SK-N-SH (cell line): ENCODE measurements at regions not wholly inside any gene's neighbourhood (a gene's known extent, or its start where the extent isn't known, plus 50 kb on each side); places are given as distances from the start of the nearest gene placed in this dataset.

Experiments used
- CTCF ChIA-PET: fragments of 300-600, 350-600 bp; formaldehyde crosslinking; extraction: SDS; loops from one replicate; lab custom pipeline; 2021; lab: Yijun Ruan, JAX
- POLR2A ChIA-PET: fragments of 350-600 bp; sonication (Branson Sonifier 250); formaldehyde crosslinking; extraction: SDS; loops from one replicate; lab custom pipeline; 2020; ENCODE audit warnings: antibody characterized with exemption, inconsistent platforms; lab: Yijun Ruan, JAX
- DNase-seq: peaks from one replicate; pipeline ENCODE4 v3.0.0; 2012
- H2AFZ ChIP-seq: fragments of 200-600 bp; sonication (generic); 2 replicates; pipeline ENCODE4 v1.8.1; 2016; ENCODE audit warnings: antibody characterized with exemption, mild to moderate bottlenecking, low read depth
- H3F3A ChIP-seq: fragments of 200-600 bp; sonication (generic); replicated peaks from 2 replicates; pipeline ENCODE3; 2016; ENCODE audit warnings: antibody characterized with exemption, mild to moderate bottlenecking; ENCODE audit not compliant: insufficient read depth
- H3K27ac ChIP-seq, 2 experiments: fragments of 200-500 bp in 1 of 2; fragments of 200-600 bp in 1 of 2; sonication (Bioruptor generic) in 1 of 2; sonication (generic), shearing (Covaris generic) in 1 of 2; 2 replicates each; pipeline versions ENCODE4 v1.5.1 to v1.6.1; 2014 to 2016; ENCODE audit warnings: low read depth in 2 of 2, inconsistent platforms in 1 of 2, low read length in 1 of 2, mild to moderate bottlenecking in 1 of 2, mixed read lengths in 1 of 2
- H3K27me3 ChIP-seq: fragments of 200-600 bp; sonication (generic), shearing (Covaris generic); 2 replicates; pipeline ENCODE4 v1.6.1; 2016; ENCODE audit warnings: mixed run types; ENCODE audit not compliant: insufficient read depth
- H3K36me3 ChIP-seq, 2 experiments: fragments of 200-500 bp in 1 of 2; fragments of 200-600 bp in 1 of 2; sonication (Bioruptor generic) in 1 of 2; sonication (generic) in 1 of 2; replicated peaks in 1 of 2; 2 replicates each; pipeline versions ENCODE3 to v1.5.1; 2014 to 2016; ENCODE audit warnings: low read length in 1 of 2, mild to moderate bottlenecking in 1 of 2; ENCODE audit not compliant: insufficient read depth in 2 of 2, control insufficient read depth in 1 of 2
- H3K4me1 ChIP-seq, 2 experiments: fragments of 200-500 bp in 1 of 2; fragments of 200-600 bp in 1 of 2; sonication (Bioruptor generic) in 1 of 2; sonication (generic), shearing (Covaris generic) in 1 of 2; 2 replicates each; pipeline versions ENCODE4 v1.5.1 to v1.6.1; 2014 to 2016; ENCODE audit warnings: low read depth in 1 of 2, low read length in 1 of 2, mixed run types in 1 of 2; ENCODE audit not compliant: insufficient read depth in 2 of 2, control insufficient read depth in 1 of 2
- H3K4me2 ChIP-seq: fragments of 200-600 bp; sonication (generic), shearing (Covaris generic); 2 replicates; pipeline ENCODE4 v1.6.1; 2017; ENCODE audit warnings: mixed run types
- H3K4me3 ChIP-seq, 2 experiments: fragments of 200-500 bp in 1 of 2; fragments of 200-600 bp in 1 of 2; sonication (Bioruptor generic) in 1 of 2; sonication (generic), shearing (Covaris generic) in 1 of 2; 2 replicates each; pipeline versions ENCODE4 v1.5.1 to v1.8.1; 2014 to 2016; ENCODE audit warnings: low read depth in 2 of 2, inconsistent platforms in 1 of 2, low read length in 1 of 2, mild to moderate bottlenecking in 1 of 2, mixed read lengths in 1 of 2, moderate library complexity in 1 of 2
- H3K79me2 ChIP-seq: fragments of 200-600 bp; sonication (generic); 2 replicates; pipeline ENCODE4 v1.8.1; 2017; ENCODE audit warnings: mild to moderate bottlenecking; ENCODE audit not compliant: insufficient read depth
- H3K9ac ChIP-seq: fragments of 200-600 bp; sonication (generic); 2 replicates; pipeline ENCODE4 v1.6.1; 2017; ENCODE audit warnings: mixed run types
- H3K9me2 ChIP-seq: fragments of 200-600 bp; sonication (generic); 2 replicates; pipeline ENCODE4 v1.6.1; 2017; ENCODE audit warnings: mixed run types
- H3K9me3 ChIP-seq: fragments of 200-600 bp; sonication (generic); 2 replicates; pipeline ENCODE4 v1.6.1; 2017; ENCODE audit warnings: mixed run types, mild to moderate bottlenecking, moderate library complexity
- H4K20me1 ChIP-seq: fragments of 200-600 bp; sonication (generic); 2 replicates; pipeline ENCODE4 v1.6.1; 2017; ENCODE audit warnings: mild to moderate bottlenecking, mixed run types; ENCODE audit not compliant: insufficient read depth
- ELF1 ChIP-seq: IDR thresholded peaks from 2 replicates; pipeline ENCODE4 v1.4.0; 2012
- EP300 ChIP-seq, 2 experiments: IDR thresholded peaks; 2 replicates each; pipeline versions ENCODE4 v1.4.0 to v1.6.1; 2012; ENCODE audit warnings: borderline replicate concordance in 1 of 2, low read depth in 1 of 2, low read length in 1 of 2
- EZH2phosphoT487 ChIP-seq: fragments of 200-600 bp; sonication (generic); IDR thresholded peaks from 2 replicates; pipeline ENCODE4 v1.6.1; 2017; ENCODE audit warnings: low read depth, mixed run types, mild to moderate bottlenecking, antibody characterized with exemption, moderate library complexity, borderline replicate concordance
- FOSL2 ChIP-seq: IDR thresholded peaks from 2 replicates; pipeline ENCODE4 v1.4.0; 2012; ENCODE audit warnings: low read depth, mild to moderate bottlenecking, moderate library complexity, borderline replicate concordance
- FOXJ3 ChIP-seq: sonication (generic); formaldehyde crosslinking; IDR thresholded peaks from 2 replicates; pipeline ENCODE4 v1.5.1; 2020; ENCODE audit warnings: mild to moderate bottlenecking, missing genetic modification reagents
- FOXM1 ChIP-seq: IDR thresholded peaks from 2 replicates; pipeline ENCODE4 v1.4.0; 2012; ENCODE audit warnings: low read depth, mild to moderate bottlenecking
- GATA2 ChIP-seq: sonication (generic); formaldehyde crosslinking; IDR thresholded peaks from 2 replicates; pipeline ENCODE4 v1.5.0; 2020; ENCODE audit warnings: mild to moderate bottlenecking, missing genetic modification reagents
- JUND ChIP-seq: IDR thresholded peaks from 2 replicates; pipeline ENCODE4 v1.4.0; 2012
- MAX ChIP-seq: IDR thresholded peaks from 2 replicates; pipeline ENCODE4 v1.4.0; 2012; ENCODE audit warnings: low read depth
- MEF2A ChIP-seq: IDR thresholded peaks from 2 replicates; pipeline ENCODE4 v1.4.0; 2012; ENCODE audit warnings: low read depth, borderline replicate concordance
- MXI1 ChIP-seq: IDR thresholded peaks from 2 replicates; pipeline ENCODE4 v1.6.1; 2012; ENCODE audit warnings: mild to moderate bottlenecking, low read depth, low read length, improper control_type of control experiment
- RCOR1 ChIP-seq: fragments of 150-350 bp; IDR thresholded peaks from 2 replicates; pipeline ENCODE4 v1.6.1; 2017; ENCODE audit warnings: antibody characterized with exemption, low read length
- RFX5 ChIP-seq: IDR thresholded peaks from 2 replicates; pipeline ENCODE4 v1.6.1; 2012; ENCODE audit warnings: mild to moderate bottlenecking, improper control_type of control experiment, low read length
- SIN3A ChIP-seq: IDR thresholded peaks from 2 replicates; pipeline ENCODE4 v1.6.1; 2012; ENCODE audit warnings: low read depth, mild to moderate bottlenecking, low read length, moderate library complexity, borderline replicate concordance
- TAF1 ChIP-seq: IDR thresholded peaks from 2 replicates; pipeline ENCODE4 v1.6.1; 2012; ENCODE audit warnings: low read depth, mild to moderate bottlenecking, low read length, moderate library complexity, borderline replicate concordance
- TCF12 ChIP-seq: IDR thresholded peaks from 2 replicates; pipeline ENCODE4 v1.4.0; 2012
- TEAD4 ChIP-seq: IDR thresholded peaks from 2 replicates; pipeline ENCODE4 v1.4.0; 2012; ENCODE audit warnings: mild to moderate bottlenecking, borderline replicate concordance; ENCODE audit not compliant: insufficient read depth
- WGBS: methylation state at CpG from one replicate; pipeline ENCODE4 v1.1.6; 2017; ENCODE audit warnings: low lambda C conversion rate; 5-methylcytosine and 5-hydroxymethylcytosine counted together
- TF ChIP-seq, protein P1 (sequence below): IDR thresholded peaks from 2 replicates; pipeline ENCODE4 v1.4.0; 2012; ENCODE audit warnings: low read depth, borderline replicate concordance
- TF ChIP-seq, protein P2 (sequence below): IDR thresholded peaks from 2 replicates; pipeline ENCODE4 v1.6.1; 2012; ENCODE audit warnings: mild to moderate bottlenecking, low read depth, low read length, moderate library complexity

- Histone ChIP-seq H2AFZ (no peak overlapping the region), H3K36me3 (no peaks in the 10 kb centered on the region), H3K79me2 (no peaks in the 10 kb centered on the region), H3K9ac (no peak overlapping the region), H4K20me1 (no peaks in the 10 kb centered on the region), H3K4me2 (no peak overlapping the region), H3F3A (no peaks in the 10 kb centered on the region), H3K4me3 (no peak overlapping the region), H3K4me1 (no peaks in the 10 kb centered on the region), H3K9me2 (no peaks in the 10 kb centered on the region), H3K27ac (no peak overlapping the region), H3K9me3 (no peaks in the 10 kb centered on the region), H3K27me3 (peaks cover 5% of the 10 kb centered on the region; the same call in 1 of the 2 replicates)
- TF ChIP-seq TCF12 (no peak), MEF2A (no peak), EP300 (IDR thresholded peaks at IDR 0.05; ENCODE audit: borderline replicate concordance in 1 of 2, low read depth in 1 of 2, low read length in 1 of 2) (no peak), FOSL2 (no peak), ELF1 (no peak), GATA2 (CRISPR knock-in tag) (no peak), RCOR1 (no peak), JUND (no peak), TEAD4 (no peak), MAX (no peak), EZH2phosphoT487 (no peak), MXI1 (no peak), FOXJ3 (CRISPR knock-in tag) (no peak)
- TF ChIP-seq, protein P1, sequence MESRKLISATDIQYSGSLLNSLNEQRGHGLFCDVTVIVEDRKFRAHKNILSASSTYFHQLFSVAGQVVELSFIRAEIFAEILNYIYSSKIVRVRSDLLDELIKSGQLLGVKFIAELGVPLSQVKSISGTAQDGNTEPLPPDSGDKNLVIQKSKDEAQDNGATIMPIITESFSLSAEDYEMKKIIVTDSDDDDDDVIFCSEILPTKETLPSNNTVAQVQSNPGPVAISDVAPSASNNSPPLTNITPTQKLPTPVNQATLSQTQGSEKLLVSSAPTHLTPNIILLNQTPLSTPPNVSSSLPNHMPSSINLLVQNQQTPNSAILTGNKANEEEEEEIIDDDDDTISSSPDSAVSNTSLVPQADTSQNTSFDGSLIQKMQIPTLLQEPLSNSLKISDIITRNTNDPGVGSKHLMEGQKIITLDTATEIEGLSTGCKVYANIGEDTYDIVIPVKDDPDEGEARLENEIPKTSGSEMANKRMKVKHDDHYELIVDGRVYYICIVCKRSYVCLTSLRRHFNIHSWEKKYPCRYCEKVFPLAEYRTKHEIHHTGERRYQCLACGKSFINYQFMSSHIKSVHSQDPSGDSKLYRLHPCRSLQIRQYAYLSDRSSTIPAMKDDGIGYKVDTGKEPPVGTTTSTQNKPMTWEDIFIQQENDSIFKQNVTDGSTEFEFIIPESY: no peak
- ChIA-PET CTCF (no interaction called here), POLR2A (no interaction called here)
- WGBS: 28% methylated on average over 4 of the region's 4 CpGs
- DNase-seq: no peak
Measured at GRCh38 chr14:29351996-29352705, 575.5 kb downstream of the PRKD1 start.

DNA sequence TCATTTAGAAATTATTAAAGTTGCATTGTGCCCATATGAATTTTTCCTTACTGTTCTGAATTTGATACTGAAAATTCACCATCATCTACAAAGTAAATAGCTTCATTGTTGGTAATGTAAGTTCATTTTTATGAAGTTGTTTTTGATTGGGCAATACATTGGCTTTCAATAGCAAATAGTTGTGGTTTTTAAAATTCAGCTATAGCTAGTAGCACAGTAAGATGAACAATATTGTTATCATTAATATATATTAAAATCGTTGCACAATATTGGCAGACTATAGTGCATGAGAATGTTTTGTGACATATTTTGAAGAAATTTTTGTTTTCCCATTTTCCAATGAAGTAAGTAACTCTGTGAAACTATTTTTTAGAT, 575.0 kb downstream of the PRKD1 start:
- Histone ChIP-seq H4K20me1 (no peaks in the 10 kb centered on the region), H3K79me2 (no peaks in the 10 kb centered on the region), H3F3A (no peaks in the 10 kb centered on the region), H3K4me3 (no peak overlapping the region)
- POLR2A ChIA-PET: no interaction called here
- TF ChIP-seq FOXM1: no peak
- TF ChIP-seq SIN3A: no peak
- TF ChIP-seq, protein P2, sequence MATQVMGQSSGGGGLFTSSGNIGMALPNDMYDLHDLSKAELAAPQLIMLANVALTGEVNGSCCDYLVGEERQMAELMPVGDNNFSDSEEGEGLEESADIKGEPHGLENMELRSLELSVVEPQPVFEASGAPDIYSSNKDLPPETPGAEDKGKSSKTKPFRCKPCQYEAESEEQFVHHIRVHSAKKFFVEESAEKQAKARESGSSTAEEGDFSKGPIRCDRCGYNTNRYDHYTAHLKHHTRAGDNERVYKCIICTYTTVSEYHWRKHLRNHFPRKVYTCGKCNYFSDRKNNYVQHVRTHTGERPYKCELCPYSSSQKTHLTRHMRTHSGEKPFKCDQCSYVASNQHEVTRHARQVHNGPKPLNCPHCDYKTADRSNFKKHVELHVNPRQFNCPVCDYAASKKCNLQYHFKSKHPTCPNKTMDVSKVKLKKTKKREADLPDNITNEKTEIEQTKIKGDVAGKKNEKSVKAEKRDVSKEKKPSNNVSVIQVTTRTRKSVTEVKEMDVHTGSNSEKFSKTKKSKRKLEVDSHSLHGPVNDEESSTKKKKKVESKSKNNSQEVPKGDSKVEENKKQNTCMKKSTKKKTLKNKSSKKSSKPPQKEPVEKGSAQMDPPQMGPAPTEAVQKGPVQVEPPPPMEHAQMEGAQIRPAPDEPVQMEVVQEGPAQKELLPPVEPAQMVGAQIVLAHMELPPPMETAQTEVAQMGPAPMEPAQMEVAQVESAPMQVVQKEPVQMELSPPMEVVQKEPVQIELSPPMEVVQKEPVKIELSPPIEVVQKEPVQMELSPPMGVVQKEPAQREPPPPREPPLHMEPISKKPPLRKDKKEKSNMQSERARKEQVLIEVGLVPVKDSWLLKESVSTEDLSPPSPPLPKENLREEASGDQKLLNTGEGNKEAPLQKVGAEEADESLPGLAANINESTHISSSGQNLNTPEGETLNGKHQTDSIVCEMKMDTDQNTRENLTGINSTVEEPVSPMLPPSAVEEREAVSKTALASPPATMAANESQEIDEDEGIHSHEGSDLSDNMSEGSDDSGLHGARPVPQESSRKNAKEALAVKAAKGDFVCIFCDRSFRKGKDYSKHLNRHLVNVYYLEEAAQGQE: no peak
- TF ChIP-seq TAF1: no peak
- no peak for TF ChIP-seq RFX5
- no peak for TF ChIP-seq EP300 (IDR thresholded peaks at IDR 0.05; ENCODE audit: borderline replicate concordance in 1 of 2, low read depth in 1 of 2, low read length in 1 of 2)
- TF ChIP-seq, all 33 proteins: peak for 0
- Histone ChIP-seq H3K27ac (no peak overlapping the region), H2AFZ (no peak overlapping the region), H3K9me3 (no peaks in the 10 kb centered on the region), H3K27me3 (peaks cover 7% of the 10 kb centered on the region; the same call in 1 of the 2 replicates), H3K9ac (no peak overlapping the region), H3K4me1 (no peaks in the 10 kb centered on the region), H3K9me2 (no peaks in the 10 kb centered on the region), H3K36me3 (no peaks in the 10 kb centered on the region), H3K4me2 (no peak overlapping the region)
- 0% methylated on average over 1 of the region's 1 CpG for WGBS
- DNase-seq: no peak
- CTCF ChIA-PET: no interaction called here
